HAP-1 (cell line): ENCODE measurements at regions not wholly inside any gene's neighbourhood (a gene's known extent, or its start where the extent isn't known, plus 50 kb on each side); places are given as distances from the start of the nearest gene placed in this dataset.
A peak's percentile ranks its signal among the peaks of the same experiment; 100 is the strongest.

Experiments
- DNase-seq, 2 experiments: peaks; one replicate each; pipeline ENCODE4 v3.0.0-alpha.2; 2016 to 2020; ENCODE audit warnings: low spot score in 2 of 2
- H3K27me3 ChIP-seq: fragments of 250-450 bp; sonication (Bioruptor Pico); 2 replicates; pipeline ENCODE4 v1.5.1; 2020; ENCODE audit warnings: low read depth, mild to moderate bottlenecking, moderate library complexity
- H3K36me3 ChIP-seq: fragments of 250-450 bp; sonication (Bioruptor Pico); replicated peaks from 2 replicates; pipeline ENCODE4 v1.5.1; 2020; ENCODE audit warnings: mild to moderate bottlenecking
- H3K4me1 ChIP-seq: fragments of 250-450 bp; sonication (Bioruptor Pico); 2 replicates; pipeline ENCODE4 v1.5.1; 2020; ENCODE audit warnings: mild to moderate bottlenecking
- H3K4me3 ChIP-seq: fragments of 250-450 bp; sonication (Bioruptor Pico); 2 replicates; pipeline ENCODE4 v1.5.1; 2020; ENCODE audit warnings: mild to moderate bottlenecking, moderate library complexity
- H3K9me3 ChIP-seq: fragments of 250-450 bp; sonication (Bioruptor Pico); 2 replicates; pipeline ENCODE4 v1.5.1; 2020; ENCODE audit warnings: mild to moderate bottlenecking, moderate library complexity
- in situ Hi-C: fragments of 300-500 bp; cut with MboI; formaldehyde crosslinking; loops from 3 replicates; pipeline ENCODE4 v1.14.3; 2020; ENCODE audit warnings: low sequenced_read_pairs, inconsistent platforms, mixed read lengths

DNA sequence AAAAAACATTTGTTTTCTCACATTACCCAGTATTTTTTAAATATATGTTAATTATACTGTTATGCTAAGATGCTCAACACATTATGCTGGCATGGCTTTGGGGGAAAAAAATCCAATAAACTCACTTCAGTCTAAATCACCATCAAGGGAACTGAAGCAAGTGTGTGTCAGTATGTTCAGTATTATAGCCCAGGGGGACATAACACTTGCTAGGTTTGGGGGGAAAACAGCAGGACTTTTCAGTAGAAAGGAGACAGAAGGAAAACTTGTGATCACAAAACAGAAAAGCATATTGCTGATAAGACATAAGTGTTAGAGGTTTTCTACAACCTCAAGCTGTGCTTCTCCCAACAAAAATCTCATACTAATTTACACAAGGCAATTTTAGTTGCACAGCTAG is 1759.9 kb upstream of the PCDH20 start:
- Histone ChIP-seq H3K4me1 (no peaks in the 10 kb centered on the region), H3K9me3 (no peaks in the 10 kb centered on the region), H3K4me3 (no peak overlapping the region), H3K36me3 (no peaks in the 10 kb centered on the region), H3K27me3 (no peaks in the 10 kb centered on the region)
- in situ Hi-C loops: no loop called here
- no peak for DNase-seq

DNA sequence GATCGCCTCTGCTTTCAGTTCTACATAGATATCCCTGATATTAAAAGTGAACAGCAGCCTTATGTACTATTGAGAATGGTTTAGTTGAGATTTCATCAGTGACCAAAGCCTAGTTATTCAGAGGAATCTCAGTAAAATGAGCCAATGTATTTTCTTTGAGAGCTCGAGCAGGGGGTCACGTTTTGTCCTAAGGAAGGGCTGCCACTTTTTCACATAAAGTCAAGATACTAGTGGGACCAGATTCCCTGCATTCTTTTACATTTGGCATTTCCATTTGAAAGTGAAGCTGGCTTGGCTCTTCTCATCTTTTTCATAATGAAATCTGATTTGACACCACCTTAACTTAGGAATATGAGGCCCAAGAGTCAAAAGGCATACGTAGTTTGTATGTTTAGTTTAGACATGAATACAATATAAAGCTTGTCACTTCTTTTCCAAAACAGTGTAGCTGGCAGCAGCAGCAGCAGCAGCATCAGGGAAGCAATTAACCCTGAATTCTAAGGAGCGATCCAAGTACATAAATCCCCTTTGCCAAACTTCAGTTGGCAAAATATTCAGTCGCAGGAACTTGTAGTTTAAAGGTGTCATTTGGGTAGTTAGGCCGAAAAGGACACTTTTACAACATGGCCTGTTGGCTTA is 1752.2 kb upstream of the PCDH20 start:
- Histone ChIP-seq H3K36me3 (no peaks in the 10 kb centered on the region), H3K4me1 (no peaks in the 10 kb centered on the region), H3K27me3 (no peaks in the 10 kb centered on the region), H3K4me3 (no peak overlapping the region), H3K9me3 (no peaks in the 10 kb centered on the region)
- in situ Hi-C loops: no loop called here
- no peak for DNase-seq

DNA sequence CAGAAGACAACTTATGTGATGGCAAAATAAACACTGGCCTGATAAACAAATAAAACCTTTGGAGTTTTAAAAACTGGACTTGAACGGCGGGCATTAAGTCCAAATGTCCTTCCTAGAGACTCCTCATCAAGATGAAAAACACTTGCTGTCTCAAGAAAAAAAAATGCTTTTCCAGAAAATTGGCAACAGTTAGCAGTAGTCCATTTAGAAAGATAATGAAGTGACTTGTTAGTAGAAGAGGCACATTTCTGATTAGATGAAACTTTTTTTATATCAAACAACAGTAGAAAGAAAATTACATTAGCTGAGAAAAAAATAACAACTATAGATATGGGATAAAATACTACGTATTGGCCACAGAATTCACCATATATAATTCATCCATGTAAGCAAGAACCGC is 1750.7 kb upstream of the PCDH20 start:
- no peak for DNase-seq
- no peaks in the 10 kb centered on the region for H3K27me3 ChIP-seq
- no peak overlapping the region for H3K4me3 ChIP-seq
- no peaks in the 10 kb centered on the region for H3K36me3 ChIP-seq
- H3K9me3 ChIP-seq: no peaks in the 10 kb centered on the region
- in situ Hi-C loops: no loop called here
- H3K4me1 ChIP-seq: no peaks in the 10 kb centered on the region

DNA sequence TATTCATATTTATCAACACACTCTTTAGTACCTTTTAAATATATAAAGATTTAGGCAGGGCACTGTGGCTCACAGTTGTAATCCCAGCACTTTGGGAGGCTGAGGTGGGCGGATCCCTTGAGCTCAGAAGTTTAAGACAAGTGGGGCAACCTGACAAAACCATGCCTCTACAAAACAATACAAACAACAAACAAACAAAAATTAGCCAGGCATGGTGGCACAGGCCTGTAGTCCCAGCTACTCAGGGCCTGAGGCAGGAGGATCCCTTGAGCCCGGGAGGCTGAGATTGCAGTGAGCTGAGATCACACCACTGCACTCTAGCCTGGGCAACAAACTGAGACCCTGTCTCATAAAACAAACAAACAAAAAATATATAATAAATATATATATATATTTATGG is 1748.3 kb upstream of the PCDH20 start:
- H3K36me3 ChIP-seq: no peaks in the 10 kb centered on the region
- H3K4me3 ChIP-seq: no peak overlapping the region
- DNase-seq: no peak
- H3K9me3 ChIP-seq: no peaks in the 10 kb centered on the region
- in situ Hi-C loops: no loop called here
- H3K4me1 ChIP-seq: no peaks in the 10 kb centered on the region
- H3K27me3 ChIP-seq: no peaks in the 10 kb centered on the region

DNA sequence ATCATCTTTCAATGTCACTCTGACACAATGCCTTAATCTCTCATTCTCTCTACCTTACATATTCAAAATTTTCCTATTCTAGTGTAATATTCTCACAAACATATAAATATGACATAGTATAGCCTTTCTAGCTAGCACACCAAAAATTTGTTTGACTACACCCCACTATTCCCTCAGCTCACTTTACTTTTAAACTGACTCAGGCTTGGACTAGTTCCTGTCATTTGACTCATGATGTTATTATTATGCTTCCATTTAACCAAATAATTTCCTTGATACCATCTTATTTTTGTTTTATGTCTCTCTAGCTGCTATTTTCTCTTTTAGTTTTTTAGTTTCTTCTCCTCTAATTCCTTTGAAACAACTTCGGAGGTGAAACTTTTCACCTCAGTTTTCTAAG is 1745.6 kb upstream of the PCDH20 start:
- no peak for DNase-seq
- Histone ChIP-seq H3K4me3 (no peak overlapping the region), H3K36me3 (no peaks in the 10 kb centered on the region), H3K9me3 (no peaks in the 10 kb centered on the region), H3K27me3 (no peaks in the 10 kb centered on the region), H3K4me1 (no peaks in the 10 kb centered on the region)
- in situ Hi-C loops: no loop called here

DNA sequence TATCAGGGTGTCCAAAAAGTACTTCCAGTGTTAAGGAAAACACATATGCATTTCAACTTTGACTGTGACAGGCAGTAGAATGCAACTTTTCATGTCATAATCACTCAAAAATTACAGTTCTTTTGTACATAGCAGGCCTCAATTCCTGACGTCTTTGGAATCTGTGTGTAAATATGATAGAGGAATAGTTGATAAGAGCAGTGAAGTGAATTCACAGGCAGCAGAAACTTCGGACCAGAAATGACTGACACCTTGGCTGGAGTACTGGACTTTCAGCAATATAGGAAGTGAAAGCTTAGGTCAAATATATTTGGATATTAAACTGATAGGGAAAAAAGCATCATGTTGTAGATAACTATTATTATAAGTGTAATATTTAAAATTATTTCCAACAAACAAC is 1741.2 kb upstream of the PCDH20 start:
- Histone ChIP-seq H3K4me3 (no peak overlapping the region), H3K27me3 (no peaks in the 10 kb centered on the region), H3K9me3 (no peaks in the 10 kb centered on the region), H3K4me1 (no peaks in the 10 kb centered on the region), H3K36me3 (no peaks in the 10 kb centered on the region)
- in situ Hi-C loops: no loop called here
- no peak for DNase-seq

DNA sequence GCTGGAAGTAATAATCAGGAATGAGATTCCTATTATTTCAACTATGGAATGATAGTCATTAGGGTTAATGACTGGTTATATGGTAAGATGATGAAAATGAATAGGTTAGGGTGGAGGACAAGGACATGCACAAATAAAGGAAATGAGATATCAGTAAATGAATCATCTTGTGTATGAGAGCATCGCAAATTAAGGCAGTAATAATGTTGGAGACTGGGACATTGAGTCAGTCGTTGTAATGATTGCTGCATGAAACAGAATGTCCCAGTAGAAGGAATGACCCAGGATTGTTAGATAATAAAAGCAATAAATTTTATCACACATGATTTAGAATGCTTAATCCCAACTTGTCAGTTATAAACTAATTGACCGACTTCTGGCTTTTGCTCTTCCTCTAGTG is 1733.7 kb upstream of the PCDH20 start:
- no peak overlapping the region for H3K4me3 ChIP-seq
- no peak for DNase-seq
- H3K9me3 ChIP-seq: no peaks in the 10 kb centered on the region
- no peaks in the 10 kb centered on the region for H3K4me1 ChIP-seq
- no peaks in the 10 kb centered on the region for H3K27me3 ChIP-seq
- no peaks in the 10 kb centered on the region for H3K36me3 ChIP-seq
- in situ Hi-C loops: no loop called here

DNA sequence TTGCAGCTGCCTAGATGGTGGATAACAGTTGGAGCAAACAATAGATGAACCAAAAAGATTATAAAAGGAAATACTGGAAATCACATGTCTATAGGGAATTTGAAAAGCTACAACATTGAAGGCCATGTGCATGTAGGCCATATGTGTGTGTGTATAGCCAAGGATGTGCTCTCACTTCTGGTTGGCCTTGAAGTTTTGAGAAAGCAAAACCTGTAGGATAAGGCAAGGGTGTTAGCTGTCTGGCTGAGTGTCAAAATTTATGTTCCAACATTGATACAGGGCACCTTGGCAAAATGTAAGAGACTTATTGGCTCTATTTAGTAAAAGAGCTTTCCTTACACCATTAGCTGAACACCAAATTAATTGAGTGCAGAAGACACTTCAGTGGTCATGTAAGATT is 1723.6 kb upstream of the PCDH20 start:
- in situ Hi-C loops: no loop called here
- Histone ChIP-seq H3K9me3 (no peaks in the 10 kb centered on the region), H3K36me3 (no peaks in the 10 kb centered on the region), H3K4me1 (no peaks in the 10 kb centered on the region), H3K27me3 (no peaks in the 10 kb centered on the region), H3K4me3 (no peak overlapping the region)
- DNase-seq: no peak

DNA sequence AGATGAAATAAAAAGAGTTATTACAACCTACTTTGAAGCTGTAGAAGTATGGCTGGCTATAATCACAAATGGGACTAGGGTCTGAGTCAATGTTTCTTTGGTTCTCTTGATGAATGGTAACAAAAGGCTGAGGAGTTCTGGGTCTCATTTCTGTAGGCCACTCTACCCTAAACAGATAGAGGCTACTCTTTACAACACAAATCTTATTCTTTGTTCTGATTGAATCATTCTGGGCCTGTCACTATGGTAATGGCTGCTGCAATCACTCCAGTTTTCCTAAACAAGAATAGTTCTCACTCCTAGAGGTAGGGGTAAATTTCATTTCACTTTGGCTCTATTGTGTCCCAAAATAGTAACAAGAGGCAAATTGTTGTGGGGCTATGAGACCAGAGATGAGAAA is 1714.3 kb upstream of the PCDH20 start:
- Histone ChIP-seq H3K36me3 (no peaks in the 10 kb centered on the region), H3K27me3 (no peaks in the 10 kb centered on the region), H3K4me1 (peaks cover 12% of the 10 kb centered on the region), H3K9me3 (no peaks in the 10 kb centered on the region), H3K4me3 (no peak overlapping the region)
- no peak for DNase-seq
- in situ Hi-C loops: no loop called here

DNA sequence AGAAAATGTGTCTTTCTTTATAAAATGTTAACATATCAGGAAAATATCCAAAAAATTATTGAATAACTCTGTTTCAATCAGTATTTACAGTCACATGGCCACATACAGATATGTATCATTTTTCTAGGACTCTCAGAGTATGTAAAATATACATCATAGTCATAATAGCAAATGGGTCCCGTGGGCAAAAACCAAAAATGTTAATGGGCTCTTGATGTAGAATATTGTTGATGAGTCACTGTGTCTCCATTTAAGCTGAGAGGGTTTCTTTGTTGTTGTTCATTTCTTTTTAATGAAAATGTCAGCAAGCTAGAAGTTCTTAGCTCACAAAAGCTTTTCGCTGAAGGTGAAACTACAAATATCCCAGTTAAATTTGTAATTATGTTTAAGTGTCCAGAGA is 1713.1 kb upstream of the PCDH20 start:
- in situ Hi-C loops: no loop called here
- no peak for DNase-seq
- no peak overlapping the region for H3K4me3 ChIP-seq
- H3K9me3 ChIP-seq: no peaks in the 10 kb centered on the region
- peaks cover 12% of the 10 kb centered on the region for H3K4me1 ChIP-seq
- H3K27me3 ChIP-seq: no peaks in the 10 kb centered on the region
- H3K36me3 ChIP-seq: no peaks in the 10 kb centered on the region

DNA sequence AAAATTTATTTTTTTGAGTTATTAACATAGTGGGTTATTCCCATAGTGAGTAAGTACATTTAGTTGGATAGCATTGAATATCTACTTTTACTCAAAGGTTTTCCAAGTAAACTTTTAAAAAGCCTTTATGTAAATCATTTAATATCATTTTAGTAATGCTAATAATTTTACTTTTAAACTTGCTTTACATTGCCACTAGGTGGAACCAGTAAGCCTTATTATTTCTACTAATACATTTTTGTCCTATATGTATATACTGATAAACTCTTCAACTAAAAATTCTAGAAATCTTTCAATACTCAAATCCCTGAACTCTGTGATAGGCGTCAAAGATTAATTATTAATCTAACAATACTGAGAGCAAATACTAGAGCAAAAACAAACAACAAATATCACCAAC is 1709.2 kb upstream of the PCDH20 start:
- H3K27me3 ChIP-seq: no peaks in the 10 kb centered on the region
- peaks cover 12% of the 10 kb centered on the region for H3K4me1 ChIP-seq
- H3K4me3 ChIP-seq: no peak overlapping the region
- in situ Hi-C loops: no loop called here
- DNase-seq: peak in 1 of 2 experiments; percentile 14
- H3K36me3 ChIP-seq: no peaks in the 10 kb centered on the region
- H3K9me3 ChIP-seq: no peaks in the 10 kb centered on the region

DNA sequence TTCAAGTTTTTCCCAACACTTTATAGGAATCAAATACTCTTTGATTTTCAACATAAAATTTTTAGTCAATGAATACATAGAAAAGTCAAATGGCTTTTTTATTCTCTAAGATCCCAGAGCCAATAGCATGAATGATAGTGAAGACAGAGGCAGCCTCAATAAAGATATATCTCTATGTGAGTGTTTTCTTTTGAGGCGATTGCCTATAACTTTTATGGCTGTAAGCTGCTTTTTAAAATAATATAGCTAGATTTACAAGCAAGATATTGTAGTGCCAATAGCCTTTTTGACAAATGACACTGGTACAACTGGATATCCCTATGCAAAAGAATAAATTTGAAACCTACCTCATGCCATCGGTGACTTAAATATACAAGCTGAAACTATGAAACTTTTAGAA is 1705.2 kb upstream of the PCDH20 start:
- Histone ChIP-seq H3K36me3 (no peaks in the 10 kb centered on the region), H3K4me1 (peaks cover 5% of the 10 kb centered on the region), H3K9me3 (no peaks in the 10 kb centered on the region), H3K4me3 (no peak overlapping the region), H3K27me3 (no peaks in the 10 kb centered on the region)
- in situ Hi-C loops: no loop called here
- DNase-seq: no peak

DNA sequence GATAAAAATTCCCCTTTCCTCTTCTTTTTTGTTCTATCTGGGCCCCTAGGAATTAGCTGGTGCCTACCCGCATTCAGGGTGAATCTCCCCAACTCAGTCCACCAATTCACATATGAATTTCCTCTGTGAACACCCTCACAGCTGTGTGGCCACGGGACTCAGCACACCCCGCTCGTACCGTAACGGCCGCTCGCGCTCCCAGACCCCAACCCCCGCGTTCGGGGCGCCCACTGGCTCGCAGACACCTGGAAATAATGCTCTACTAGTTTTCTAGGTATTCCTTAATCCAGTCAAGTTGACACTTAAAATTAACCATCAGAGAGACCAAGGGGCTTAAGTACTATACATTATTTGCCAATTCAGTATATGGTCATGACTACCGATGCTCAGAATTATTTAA is 1702.1 kb upstream of the PCDH20 start:
- DNase-seq: no peak
- Histone ChIP-seq H3K4me3 (no peak overlapping the region), H3K27me3 (no peaks in the 10 kb centered on the region), H3K9me3 (no peaks in the 10 kb centered on the region), H3K36me3 (no peaks in the 10 kb centered on the region), H3K4me1 (no peaks in the 10 kb centered on the region)
- in situ Hi-C loops: no loop called here

DNA sequence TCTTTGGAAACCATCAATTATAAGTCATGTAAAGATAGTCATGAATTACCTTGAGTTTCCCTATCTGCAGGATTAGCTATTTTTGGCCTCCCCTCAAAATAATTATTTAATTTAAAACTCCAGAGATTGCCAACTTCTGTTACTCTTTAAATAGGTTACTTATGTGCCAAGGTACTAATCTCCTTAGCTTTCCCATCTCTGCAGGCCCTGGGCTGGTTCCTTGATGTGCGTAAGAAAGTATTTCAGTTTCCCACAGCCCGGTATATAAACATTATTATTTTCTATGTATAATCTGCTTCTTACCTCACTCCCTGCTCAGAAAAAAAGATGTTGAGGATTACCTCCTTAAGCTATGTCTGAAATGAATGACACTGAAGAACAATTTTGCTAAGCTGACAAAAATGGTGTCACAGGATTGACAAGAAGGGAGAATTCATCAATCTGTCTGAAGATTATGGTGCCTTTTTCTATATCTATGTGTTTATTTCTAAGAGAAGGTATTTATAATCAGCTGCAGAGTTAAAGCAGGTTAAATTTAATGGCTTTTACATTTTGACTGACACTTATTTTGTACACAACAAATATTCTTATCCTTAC is 1697.2 kb upstream of the PCDH20 start:
- no peak for DNase-seq
- no peak overlapping the region for H3K4me3 ChIP-seq
- H3K27me3 ChIP-seq: no peaks in the 10 kb centered on the region
- no peaks in the 10 kb centered on the region for H3K9me3 ChIP-seq
- in situ Hi-C loops: no loop called here
- H3K4me1 ChIP-seq: no peaks in the 10 kb centered on the region
- no peaks in the 10 kb centered on the region for H3K36me3 ChIP-seq

DNA sequence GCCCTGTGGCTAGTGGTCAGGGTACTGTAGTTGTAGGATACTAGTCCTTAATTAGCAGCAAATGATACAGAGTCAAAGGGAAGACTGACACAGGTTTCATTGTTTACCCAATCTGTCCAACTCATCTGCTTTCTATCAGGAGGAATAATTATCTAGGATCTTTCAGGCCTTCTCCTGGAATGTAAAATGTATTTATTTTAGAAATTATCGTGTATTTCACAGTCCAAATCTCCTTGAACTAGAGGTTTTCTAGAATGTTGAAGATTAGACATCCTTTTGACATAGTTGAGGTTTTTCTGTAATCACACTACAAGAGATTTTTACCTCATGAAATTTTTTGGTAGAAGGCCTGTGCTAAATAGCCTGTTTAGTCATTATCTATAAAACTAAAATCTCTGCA is 1694.8 kb upstream of the PCDH20 start:
- DNase-seq: no peak
- in situ Hi-C loops: no loop called here
- H3K9me3 ChIP-seq: no peaks in the 10 kb centered on the region
- H3K27me3 ChIP-seq: no peaks in the 10 kb centered on the region
- H3K4me1 ChIP-seq: no peaks in the 10 kb centered on the region
- no peak overlapping the region for H3K4me3 ChIP-seq
- H3K36me3 ChIP-seq: no peaks in the 10 kb centered on the region
